ENCODE measurements at regions not wholly inside any gene's neighbourhood (a gene's known extent, or its start where the extent isn't known, plus 50 kb on each side); places are given as distances from the start of the nearest gene placed in this dataset.

GRCh38 chr5:135185481-135186065, 151.5 kb upstream of the PITX1 start:
- no peak overlapping the region for H3K4me3 Mint-ChIP-seq
- Histone ChIP-seq H3K27me3 (ENCODE audit: control insufficient read depth in 2 of 2, insufficient read depth in 2 of 2, low read length in 2 of 2) (no peaks in the 10 kb centered on the region), H3K27ac (ENCODE audit: low read depth, low read length) (no peak overlapping the region), H3K4me1 (ENCODE audit: control insufficient read depth in 2 of 2, insufficient read depth in 2 of 2, low read length in 2 of 2) (peaks cover 0 to under 1% of the 10 kb centered on the region in 2 donors), H3K9me3 (ENCODE audit: control insufficient read depth in 2 of 3, low read length in 3 of 3) (no peaks in the 10 kb centered on the region), H3K4me3 (ENCODE audit: low read length) (no peak overlapping the region), H3K36me3 (ENCODE audit: control insufficient read depth in 2 of 3, insufficient read depth in 3 of 3, low read length in 3 of 3) (no peaks in the 10 kb centered on the region)
- intact Hi-C loops (cut with micrococcal nuclease) = no loop called here
- no peaks in the 10 kb centered on the region for H3K9me3 Mint-ChIP-seq
- no peaks in the 10 kb centered on the region for H3K36me3 Mint-ChIP-seq
- POLR2A ChIA-PET = no interaction called here
- peak in 7 of 9 donors; percentile 20 to 54 (median 37) for DNase-seq
- ATAC-seq = peak; percentile 75
- H3K4me1 Mint-ChIP-seq = peaks cover 0 to 15% (median 2%) of the 10 kb centered on the region in 7 donors
- peak overlapping the region in 2 of 9 donors; percentile 53 to 65 for H3K27ac Mint-ChIP-seq
- H3K27me3 Mint-ChIP-seq = peaks cover 10 to 35% (median 15%) of the 10 kb centered on the region in 5 donors
- CTCF ChIA-PET = no interaction called here

GRCh38 chr5:135184646-135185045, 150.6 kb upstream of the PITX1 start:
- POLR2A ChIA-PET = no interaction called here
- Mint-ChIP-seq H3K4me1 (peaks cover 0 to 15% (median 0%) of the 10 kb centered on the region in 7 donors), H3K27ac (peak overlapping the region in 2 of 9 donors; percentile 7 to 38), H3K36me3 (no peaks in the 10 kb centered on the region), H3K4me3 (no peak overlapping the region), H3K27me3 (peaks cover under 1 to 26% (median 6%) of the 10 kb centered on the region in 5 donors), H3K9me3 (no peaks in the 10 kb centered on the region)
- Histone ChIP-seq H3K4me3 (ENCODE audit: low read length) (no peak overlapping the region), H3K4me1 (ENCODE audit: control insufficient read depth in 2 of 2, insufficient read depth in 2 of 2, low read length in 2 of 2) (no peaks in the 10 kb centered on the region), H3K27me3 (ENCODE audit: control insufficient read depth in 2 of 2, insufficient read depth in 2 of 2, low read length in 2 of 2) (no peaks in the 10 kb centered on the region), H3K9me3 (ENCODE audit: control insufficient read depth in 2 of 3, low read length in 3 of 3) (no peaks in the 10 kb centered on the region), H3K36me3 (ENCODE audit: control insufficient read depth in 2 of 3, insufficient read depth in 3 of 3, low read length in 3 of 3) (no peaks in the 10 kb centered on the region), H3K27ac (ENCODE audit: low read depth, low read length) (no peak overlapping the region)
- intact Hi-C loops (cut with micrococcal nuclease) = no loop called here
- ATAC-seq (no peak), DNase-seq (no peak)
- CTCF ChIA-PET = no interaction called here

GRCh38 chr5:135183464-135183863, 149.4 kb upstream of the PITX1 start:
- H3K4me3 ChIP-seq (ENCODE audit: low read length) = no peak overlapping the region
- no peaks in the 10 kb centered on the region for H3K9me3 ChIP-seq (ENCODE audit: control insufficient read depth in 2 of 3, low read length in 3 of 3)
- H3K36me3 ChIP-seq (ENCODE audit: control insufficient read depth in 2 of 3, insufficient read depth in 3 of 3, low read length in 3 of 3) = no peaks in the 10 kb centered on the region
- ChIA-PET CTCF (interaction anchor here (0.7 kb wide), 1 partner anchor 175 kb away, joined by 4 read pairs; no protein-coding TSS in a partner anchor), POLR2A (no interaction called here)
- no peak for DNase-seq
- no peaks in the 10 kb centered on the region for H3K4me1 ChIP-seq (ENCODE audit: control insufficient read depth in 2 of 2, insufficient read depth in 2 of 2, low read length in 2 of 2)
- Mint-ChIP-seq H3K9me3 (no peaks in the 10 kb centered on the region), H3K27ac (no peak overlapping the region), H3K4me3 (no peak overlapping the region), H3K4me1 (peaks cover 0 to 15% (median 0%) of the 10 kb centered on the region in 7 donors), H3K36me3 (no peaks in the 10 kb centered on the region), H3K27me3 (peaks cover 0 to 15% (median 0%) of the 10 kb centered on the region in 5 donors)
- no peaks in the 10 kb centered on the region for H3K27me3 ChIP-seq (ENCODE audit: control insufficient read depth in 2 of 2, insufficient read depth in 2 of 2, low read length in 2 of 2)
- ATAC-seq = no peak
- H3K27ac ChIP-seq (ENCODE audit: low read depth, low read length) = no peak overlapping the region
- intact Hi-C loops (cut with micrococcal nuclease) = no loop called here

- Histone ChIP-seq H3K4me3 (ENCODE audit: low read length) (no peak overlapping the region), H3K36me3 (ENCODE audit: control insufficient read depth in 2 of 3, insufficient read depth in 3 of 3, low read length in 3 of 3) (no peaks in the 10 kb centered on the region), H3K27me3 (ENCODE audit: control insufficient read depth in 2 of 2, insufficient read depth in 2 of 2, low read length in 2 of 2) (no peaks in the 10 kb centered on the region), H3K9me3 (ENCODE audit: control insufficient read depth in 2 of 3, low read length in 3 of 3) (no peaks in the 10 kb centered on the region), H3K4me1 (ENCODE audit: control insufficient read depth in 2 of 2, insufficient read depth in 2 of 2, low read length in 2 of 2) (no peaks in the 10 kb centered on the region), H3K27ac (ENCODE audit: low read depth, low read length) (no peak overlapping the region)
- Mint-ChIP-seq H3K27me3 (peaks cover 0 to 12% (median 1%) of the 10 kb centered on the region in 5 donors), H3K36me3 (no peaks in the 10 kb centered on the region), H3K4me3 (no peak overlapping the region), H3K27ac (no peak overlapping the region), H3K4me1 (peaks cover 0 to 15% (median 0%) of the 10 kb centered on the region in 7 donors), H3K9me3 (no peaks in the 10 kb centered on the region)
- CTCF ChIA-PET = interaction anchor here (0.7 kb wide), 1 partner anchor 176 kb away, joined by 4 read pairs; no protein-coding TSS in a partner anchor
- intact Hi-C loops (cut with micrococcal nuclease) = no loop called here
- no peak for DNase-seq
- ATAC-seq = no peak
- POLR2A ChIA-PET = no interaction called here
Observed at GRCh38 chr5:135182675-135183074, 148.6 kb upstream of the PITX1 start.

- no peak for DNase-seq
- H3K27me3 Mint-ChIP-seq = peaks cover 0 to 8% (median 4%) of the 10 kb centered on the region in 5 donors
- Histone ChIP-seq H3K4me3 (ENCODE audit: low read length) (no peak overlapping the region), H3K36me3 (ENCODE audit: control insufficient read depth in 2 of 3, insufficient read depth in 3 of 3, low read length in 3 of 3) (no peaks in the 10 kb centered on the region), H3K27me3 (ENCODE audit: control insufficient read depth in 2 of 2, insufficient read depth in 2 of 2, low read length in 2 of 2) (no peaks in the 10 kb centered on the region), H3K27ac (ENCODE audit: low read depth, low read length) (no peak overlapping the region), H3K4me1 (ENCODE audit: control insufficient read depth in 2 of 2, insufficient read depth in 2 of 2, low read length in 2 of 2) (no peaks in the 10 kb centered on the region), H3K9me3 (ENCODE audit: control insufficient read depth in 2 of 3, low read length in 3 of 3) (no peaks in the 10 kb centered on the region)
- ATAC-seq = no peak
- H3K36me3 Mint-ChIP-seq = no peaks in the 10 kb centered on the region
- no peaks in the 10 kb centered on the region for H3K9me3 Mint-ChIP-seq
- H3K4me3 Mint-ChIP-seq = no peak overlapping the region
- ChIA-PET CTCF (no interaction called here), POLR2A (no interaction called here)
- no peak overlapping the region for H3K27ac Mint-ChIP-seq
- intact Hi-C loops (cut with micrococcal nuclease) = no loop called here
- H3K4me1 Mint-ChIP-seq = peaks cover 0 to 15% (median 0%) of the 10 kb centered on the region in 7 donors
Observed at GRCh38 chr5:135181653-135182052, 147.6 kb upstream of the PITX1 start.

GRCh38 chr5:135179308-135179980, 145.4 kb upstream of the PITX1 start:
- Histone ChIP-seq H3K4me3 (ENCODE audit: low read length) (no peak overlapping the region), H3K27ac (ENCODE audit: low read depth, low read length) (no peak overlapping the region), H3K36me3 (ENCODE audit: control insufficient read depth in 2 of 3, insufficient read depth in 3 of 3, low read length in 3 of 3) (no peaks in the 10 kb centered on the region), H3K9me3 (ENCODE audit: control insufficient read depth in 2 of 3, low read length in 3 of 3) (no peaks in the 10 kb centered on the region), H3K27me3 (ENCODE audit: control insufficient read depth in 2 of 2, insufficient read depth in 2 of 2, low read length in 2 of 2) (no peaks in the 10 kb centered on the region), H3K4me1 (ENCODE audit: control insufficient read depth in 2 of 2, insufficient read depth in 2 of 2, low read length in 2 of 2) (no peaks in the 10 kb centered on the region)
- Mint-ChIP-seq H3K27me3 (peaks cover 0 to 17% (median under 1%) of the 10 kb centered on the region in 5 donors), H3K36me3 (no peaks in the 10 kb centered on the region), H3K4me1 (peaks cover 0 to 1% (median 0%) of the 10 kb centered on the region in 7 donors), H3K4me3 (no peak overlapping the region), H3K27ac (peak overlapping the region in 1 of 9 donors; percentile 55), H3K9me3 (no peaks in the 10 kb centered on the region)
- ATAC-seq (no peak), DNase-seq (no peak)
- POLR2A ChIA-PET = no interaction called here
- CTCF ChIA-PET = no interaction called here
- intact Hi-C loops (cut with micrococcal nuclease) = no loop called here

Measured in naive thymus-derived CD4-positive, alpha-beta T cell (primary cell).